ENCODE measurements at regions not wholly inside any gene's neighbourhood (a gene's known extent, or its start where the extent isn't known, plus 50 kb on each side); places are given as distances from the start of the nearest gene placed in this dataset.

DNA sequence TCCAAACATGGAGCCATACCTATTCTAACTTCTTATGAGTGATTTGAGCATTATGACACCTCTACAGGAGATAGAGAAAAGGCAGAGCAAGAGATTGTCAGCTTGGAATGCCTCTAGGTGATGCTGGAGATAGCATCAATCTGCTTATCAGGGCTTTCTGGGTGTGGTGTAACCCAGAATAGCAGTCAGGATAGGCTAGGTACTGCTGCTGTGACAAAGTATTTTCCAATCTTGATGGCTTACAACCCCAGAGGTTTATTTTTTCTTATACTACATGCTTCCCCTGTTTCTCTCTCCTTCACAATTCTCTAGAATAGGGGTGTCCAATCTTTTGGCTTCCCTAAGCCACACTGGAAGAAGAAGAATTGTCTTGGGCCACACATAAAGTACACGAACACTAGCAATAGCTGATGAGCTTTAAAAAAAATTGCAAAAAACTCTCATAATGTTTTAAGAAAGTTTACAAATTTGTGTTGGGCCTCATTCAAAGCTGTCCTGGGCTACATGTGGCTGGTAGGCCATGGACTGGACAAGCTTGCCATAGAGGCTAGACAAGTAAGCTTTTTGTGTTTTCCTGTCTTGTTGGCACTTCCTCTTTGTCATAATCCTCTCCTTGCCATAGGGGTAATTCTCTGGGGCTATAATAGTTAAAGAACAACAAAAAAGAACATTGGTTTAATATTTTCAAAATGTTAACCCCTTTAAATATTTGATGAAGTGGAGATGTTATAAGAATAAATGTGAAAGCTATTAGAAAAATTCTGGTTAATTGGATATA lies 123.9 kb upstream of the PMCH start:
- TF ChIP-seq TEAD4 (IDR thresholded peaks at IDR 0.05) (no peak), TCF12 (IDR thresholded peaks at IDR 0.05; ENCODE audit: low read depth) (no peak), NFIC (IDR thresholded peaks at IDR 0.05) (no peak), RAD21 (IDR thresholded peaks at IDR 0.05; ENCODE audit: low read depth) (no peak), FOXM1 (IDR thresholded peaks at IDR 0.05; ENCODE audit: borderline replicate concordance, low read depth) (no peak), CREB1 (IDR thresholded peaks at IDR 0.05; ENCODE audit: low read depth) (no peak), YY1 (IDR thresholded peaks at IDR 0.05; ENCODE audit: low read depth) (no peak), CEBPB (IDR thresholded peaks at IDR 0.05) (no peak)
- TF ChIP-seq, protein P1, sequence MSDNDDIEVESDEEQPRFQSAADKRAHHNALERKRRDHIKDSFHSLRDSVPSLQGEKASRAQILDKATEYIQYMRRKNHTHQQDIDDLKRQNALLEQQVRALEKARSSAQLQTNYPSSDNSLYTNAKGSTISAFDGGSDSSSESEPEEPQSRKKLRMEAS (IDR thresholded peaks at IDR 0.05) = no peak
- TF ChIP-seq, protein P2, sequence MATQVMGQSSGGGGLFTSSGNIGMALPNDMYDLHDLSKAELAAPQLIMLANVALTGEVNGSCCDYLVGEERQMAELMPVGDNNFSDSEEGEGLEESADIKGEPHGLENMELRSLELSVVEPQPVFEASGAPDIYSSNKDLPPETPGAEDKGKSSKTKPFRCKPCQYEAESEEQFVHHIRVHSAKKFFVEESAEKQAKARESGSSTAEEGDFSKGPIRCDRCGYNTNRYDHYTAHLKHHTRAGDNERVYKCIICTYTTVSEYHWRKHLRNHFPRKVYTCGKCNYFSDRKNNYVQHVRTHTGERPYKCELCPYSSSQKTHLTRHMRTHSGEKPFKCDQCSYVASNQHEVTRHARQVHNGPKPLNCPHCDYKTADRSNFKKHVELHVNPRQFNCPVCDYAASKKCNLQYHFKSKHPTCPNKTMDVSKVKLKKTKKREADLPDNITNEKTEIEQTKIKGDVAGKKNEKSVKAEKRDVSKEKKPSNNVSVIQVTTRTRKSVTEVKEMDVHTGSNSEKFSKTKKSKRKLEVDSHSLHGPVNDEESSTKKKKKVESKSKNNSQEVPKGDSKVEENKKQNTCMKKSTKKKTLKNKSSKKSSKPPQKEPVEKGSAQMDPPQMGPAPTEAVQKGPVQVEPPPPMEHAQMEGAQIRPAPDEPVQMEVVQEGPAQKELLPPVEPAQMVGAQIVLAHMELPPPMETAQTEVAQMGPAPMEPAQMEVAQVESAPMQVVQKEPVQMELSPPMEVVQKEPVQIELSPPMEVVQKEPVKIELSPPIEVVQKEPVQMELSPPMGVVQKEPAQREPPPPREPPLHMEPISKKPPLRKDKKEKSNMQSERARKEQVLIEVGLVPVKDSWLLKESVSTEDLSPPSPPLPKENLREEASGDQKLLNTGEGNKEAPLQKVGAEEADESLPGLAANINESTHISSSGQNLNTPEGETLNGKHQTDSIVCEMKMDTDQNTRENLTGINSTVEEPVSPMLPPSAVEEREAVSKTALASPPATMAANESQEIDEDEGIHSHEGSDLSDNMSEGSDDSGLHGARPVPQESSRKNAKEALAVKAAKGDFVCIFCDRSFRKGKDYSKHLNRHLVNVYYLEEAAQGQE (IDR thresholded peaks at IDR 0.05; ENCODE audit: low read depth) = no peak

DNA sequence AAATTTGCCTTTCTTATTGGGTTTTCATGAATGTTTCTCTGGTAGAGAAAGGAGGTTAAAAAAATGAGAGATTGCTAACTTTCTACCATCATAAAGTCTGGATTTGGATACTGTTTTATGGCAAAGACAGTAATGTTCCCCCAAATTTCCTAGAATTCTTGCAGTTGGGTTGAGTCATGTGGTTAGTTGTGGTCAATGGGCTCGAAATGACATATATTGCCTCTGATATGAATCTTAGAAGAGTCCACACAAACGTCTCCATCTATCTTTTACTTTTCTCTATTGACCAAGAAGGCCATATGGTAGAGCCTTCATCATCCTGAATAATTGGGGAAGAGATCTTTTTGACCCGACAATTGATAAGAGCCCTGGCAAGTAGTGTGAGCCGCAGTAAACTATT lies 119.5 kb upstream of the PMCH start:
- no peak for TF ChIP-seq FOXM1 (IDR thresholded peaks at IDR 0.05; ENCODE audit: borderline replicate concordance, low read depth)
- TF ChIP-seq, protein P1 (IDR thresholded peaks at IDR 0.05) = no peak
- no peak for TF ChIP-seq ZBTB7A (IDR thresholded peaks at IDR 0.05; ENCODE audit: low read depth)
- TF ChIP-seq CREB1 (IDR thresholded peaks at IDR 0.05; ENCODE audit: low read depth) = no peak
- TF ChIP-seq TEAD4 (IDR thresholded peaks at IDR 0.05) = no peak
- TF ChIP-seq YY1 (IDR thresholded peaks at IDR 0.05; ENCODE audit: low read depth) = no peak
- TF ChIP-seq, protein P2 (IDR thresholded peaks at IDR 0.05; ENCODE audit: low read depth) = no peak
- no peak for TF ChIP-seq EP300 (IDR thresholded peaks at IDR 0.05; ENCODE audit: borderline replicate concordance)
- no peak for TF ChIP-seq NFIC (IDR thresholded peaks at IDR 0.05)
- no peak for TF ChIP-seq RAD21 (IDR thresholded peaks at IDR 0.05; ENCODE audit: low read depth)
- TF ChIP-seq, protein P3, sequence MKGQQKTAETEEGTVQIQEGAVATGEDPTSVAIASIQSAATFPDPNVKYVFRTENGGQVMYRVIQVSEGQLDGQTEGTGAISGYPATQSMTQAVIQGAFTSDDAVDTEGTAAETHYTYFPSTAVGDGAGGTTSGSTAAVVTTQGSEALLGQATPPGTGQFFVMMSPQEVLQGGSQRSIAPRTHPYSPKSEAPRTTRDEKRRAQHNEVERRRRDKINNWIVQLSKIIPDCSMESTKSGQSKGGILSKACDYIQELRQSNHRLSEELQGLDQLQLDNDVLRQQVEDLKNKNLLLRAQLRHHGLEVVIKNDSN (IDR thresholded peaks at IDR 0.05) = no peak
- TF ChIP-seq TAF1 (IDR thresholded peaks at IDR 0.05; ENCODE audit: low read depth) = no peak
- TF ChIP-seq TCF12 (IDR thresholded peaks at IDR 0.05; ENCODE audit: low read depth) = no peak
- TF ChIP-seq EGR1 (IDR thresholded peaks at IDR 0.05) = no peak
- TF ChIP-seq CEBPB (IDR thresholded peaks at IDR 0.05) = no peak

DNA sequence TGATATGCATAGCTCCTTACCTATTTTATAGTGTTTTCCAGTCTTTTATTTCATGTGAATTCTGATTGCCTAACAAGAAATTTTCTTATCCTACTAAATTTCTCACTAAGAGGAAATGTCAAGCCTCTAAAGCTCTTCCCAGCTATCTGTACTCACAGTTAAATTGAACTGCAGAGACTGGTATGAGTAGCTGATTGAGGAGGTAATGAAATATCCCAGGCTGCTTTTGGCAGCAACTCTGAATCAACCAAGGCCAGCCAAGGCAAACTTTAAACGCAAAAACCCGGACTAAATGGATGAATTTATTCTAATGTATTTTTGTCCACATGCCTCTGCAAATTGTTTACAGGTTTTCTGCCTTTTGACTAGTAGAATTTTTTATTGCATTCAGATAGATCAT lies 119.1 kb upstream of the PMCH start:
- TF ChIP-seq, protein P1 (IDR thresholded peaks at IDR 0.05) = no peak
- no peak for TF ChIP-seq FOXM1 (IDR thresholded peaks at IDR 0.05; ENCODE audit: borderline replicate concordance, low read depth)
- no peak for TF ChIP-seq YY1 (IDR thresholded peaks at IDR 0.05; ENCODE audit: low read depth)
- TF ChIP-seq, protein P3 (IDR thresholded peaks at IDR 0.05) = no peak
- no peak for TF ChIP-seq RAD21 (IDR thresholded peaks at IDR 0.05; ENCODE audit: low read depth)
- no peak for TF ChIP-seq ZBTB7A (IDR thresholded peaks at IDR 0.05; ENCODE audit: low read depth)
- TF ChIP-seq CEBPB (IDR thresholded peaks at IDR 0.05) = no peak
- no peak for TF ChIP-seq EGR1 (IDR thresholded peaks at IDR 0.05)
- TF ChIP-seq, protein P2 (IDR thresholded peaks at IDR 0.05; ENCODE audit: low read depth) = no peak
- no peak for TF ChIP-seq TEAD4 (IDR thresholded peaks at IDR 0.05)
- TF ChIP-seq NFIC (IDR thresholded peaks at IDR 0.05) = no peak
- TF ChIP-seq EP300 (IDR thresholded peaks at IDR 0.05; ENCODE audit: borderline replicate concordance) = no peak

DNA sequence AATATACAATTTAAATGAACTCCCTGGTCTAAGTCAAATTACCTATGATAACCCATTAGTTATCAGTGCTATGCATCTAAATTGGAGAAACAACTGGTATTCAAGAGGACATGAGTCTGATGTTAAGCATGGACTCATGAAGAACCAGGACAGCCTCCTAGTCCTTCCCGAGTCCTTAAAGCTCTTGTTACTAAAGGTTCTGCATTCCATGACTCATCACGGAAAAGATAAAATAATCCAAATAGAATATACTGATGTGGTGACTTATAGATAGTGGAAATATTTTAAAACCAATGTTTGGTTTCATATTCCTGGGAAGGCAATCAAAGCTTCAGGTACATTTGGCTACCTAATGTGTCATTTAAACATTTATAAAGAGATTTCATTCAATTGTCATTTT lies 117.2 kb upstream of the PMCH start:
- no peak for TF ChIP-seq FOXM1 (IDR thresholded peaks at IDR 0.05; ENCODE audit: borderline replicate concordance, low read depth)
- TF ChIP-seq NFIC (IDR thresholded peaks at IDR 0.05) = no peak

Data from Ishikawa (cell line).